IMR-90 (cell line): ENCODE measurements at regions not wholly inside any gene's neighbourhood (a gene's known extent, or its start where the extent isn't known, plus 50 kb on each side); places are given as distances from the start of the nearest gene placed in this dataset.

Experiments used
- ATAC-seq: fragments of 200-7000 bp; cut with Tn5 transposase; 2 replicates; pipeline ENCODE4 v1.9.1; 2020; ENCODE audit warnings: low read depth, mild to moderate bottlenecking, moderate library complexity
- BruUV-seq: library from RNA; stranded (reverse); fragments of 400-500 nt; replicated peaks from 2 replicates; lab custom pipeline; 2021; lab: Mats Ljungman, UMichigan
- CTCF ChIA-PET: fragments of 300-600 bp; formaldehyde crosslinking; extraction: SDS; loops from one replicate; lab custom pipeline; 2021; ENCODE audit warnings: antibody characterized with exemption; lab: Yijun Ruan, JAX
- POLR2A ChIA-PET: fragments of 300-600 bp; sonication (Branson Sonifier 250); formaldehyde crosslinking; loops from one replicate; lab custom pipeline; 2022; ENCODE audit warnings: antibody characterized with exemption; ENCODE audit not compliant: unreplicated experiment; lab: Charles Lee
- DNase-seq: peaks from one replicate; pipeline ENCODE4 v3.0.0; 2013
- H2AFZ ChIP-seq: replicated peaks from 2 replicates; pipeline ENCODE3; 2013; ENCODE audit warnings: low read length, mild to moderate bottlenecking; ENCODE audit not compliant: poor library complexity
- H2AK5ac ChIP-seq: 2 replicates; pipeline ENCODE4 v1.6.1; 2013; ENCODE audit warnings: low read depth, low read length, inconsistent platforms
- H2AK9ac ChIP-seq: replicated peaks from 2 replicates; pipeline ENCODE3; 2013; ENCODE audit warnings: mild to moderate bottlenecking, low read depth, low read length, moderate library complexity; ENCODE audit not compliant: poor library complexity
- H2BK120ac ChIP-seq: 2 replicates; pipeline ENCODE4 v1.6.1; 2013; ENCODE audit warnings: low read depth, low read length, inconsistent platforms
- H2BK15ac ChIP-seq: 3 replicates; pipeline ENCODE4 v1.6.1; 2013; ENCODE audit warnings: low read depth, low read length, inconsistent platforms
- H2BK20ac ChIP-seq: 2 replicates; pipeline ENCODE4 v1.6.1; 2013; ENCODE audit warnings: low read depth, mild to moderate bottlenecking, inconsistent platforms, low read length, moderate library complexity
- H2BK5ac ChIP-seq: 2 replicates; pipeline ENCODE4 v1.6.1; 2013; ENCODE audit warnings: mild to moderate bottlenecking, low read depth, low read length, inconsistent platforms; ENCODE audit not compliant: poor library complexity, severe bottlenecking
- H3K14ac ChIP-seq: replicated peaks from 2 replicates; pipeline ENCODE4 v1.6.1; 2013; ENCODE audit warnings: low read depth, low read length, inconsistent platforms
- H3K18ac ChIP-seq: 2 replicates; pipeline ENCODE4 v1.6.1; 2013; ENCODE audit warnings: low read depth, low read length, control low read depth
- H3K23ac ChIP-seq: 2 replicates; pipeline ENCODE4 v1.6.1; 2013; ENCODE audit warnings: low read depth, low read length, inconsistent platforms
- H3K27ac ChIP-seq: 2 replicates; pipeline ENCODE4 v1.5.1; 2013; ENCODE audit warnings: mild to moderate bottlenecking, control low read depth, low read length; ENCODE audit not compliant: insufficient read depth
- H3K27me3 ChIP-seq: 2 replicates; pipeline ENCODE4 v1.6.1; 2013; ENCODE audit warnings: low read length; ENCODE audit not compliant: control insufficient read depth, insufficient read depth
- H3K36me3 ChIP-seq: 2 replicates; pipeline ENCODE4 v1.6.1; 2013; ENCODE audit warnings: low read length, mixed read lengths; ENCODE audit not compliant: control insufficient read depth, insufficient read depth
- H3K4ac ChIP-seq: 2 replicates; pipeline ENCODE4 v1.6.1; 2013; ENCODE audit warnings: low read depth, low read length, inconsistent platforms
- H3K4me1 ChIP-seq: 2 replicates; pipeline ENCODE4 v1.6.1; 2013; ENCODE audit warnings: low read length, mixed read lengths; ENCODE audit not compliant: control insufficient read depth, insufficient read depth
- H3K4me2 ChIP-seq: 2 replicates; pipeline ENCODE4 v1.6.1; 2013; ENCODE audit warnings: low read depth, mild to moderate bottlenecking, control low read depth, low read length, moderate library complexity
- H3K4me3 ChIP-seq: 2 replicates; pipeline ENCODE4 v1.5.1; 2013; ENCODE audit warnings: low read depth, mild to moderate bottlenecking, control low read depth, low read length, moderate library complexity; ENCODE audit not compliant: insufficient read depth
- H3K56ac ChIP-seq: 2 replicates; pipeline ENCODE4 v1.6.1; 2013; ENCODE audit warnings: low read length, inconsistent platforms; ENCODE audit not compliant: insufficient read depth; ENCODE audit errors: extremely low read depth
- H3K79me1 ChIP-seq, 2 experiments: 2 replicates each; pipeline ENCODE4 v1.6.1; 2013; ENCODE audit warnings: low read length in 2 of 2, inconsistent platforms in 1 of 2, low read depth in 1 of 2
- H3K9ac ChIP-seq: 2 replicates; pipeline ENCODE4 v1.6.1; 2013; ENCODE audit warnings: low read depth, low read length, control low read depth
- H3K9me1 ChIP-seq: 2 replicates; pipeline ENCODE4 v1.6.1; 2013; ENCODE audit warnings: low read length, inconsistent platforms; ENCODE audit not compliant: insufficient read depth
- H3K9me3 ChIP-seq: 2 replicates; pipeline ENCODE4 v1.6.1; 2013; ENCODE audit warnings: low read length; ENCODE audit not compliant: control insufficient read depth, insufficient read depth
- H4K20me1 ChIP-seq: 2 replicates; pipeline ENCODE4 v1.6.1; 2013; ENCODE audit warnings: low read length, inconsistent platforms; ENCODE audit not compliant: insufficient read depth
- H4K5ac ChIP-seq: 2 replicates; pipeline ENCODE4 v1.6.1; 2013; ENCODE audit warnings: mild to moderate bottlenecking, low read depth, low read length, control low read depth
- H4K8ac ChIP-seq, 2 experiments: 2 replicates each; pipeline ENCODE4 v1.6.1; 2013; ENCODE audit warnings: low read depth in 2 of 2, low read length in 2 of 2, control low read depth in 1 of 2, inconsistent platforms in 1 of 2
- H4K91ac ChIP-seq: 2 replicates; pipeline ENCODE4 v1.6.1; 2013; ENCODE audit warnings: low read depth, low read length, inconsistent platforms; ENCODE audit not compliant: insufficient read depth
- CEBPB ChIP-seq: IDR thresholded peaks from 2 replicates; pipeline ENCODE4 v1.6.1; 2012; ENCODE audit warnings: low read depth, low read length, improper control_type of control experiment
- RCOR1 ChIP-seq: IDR thresholded peaks from 2 replicates; pipeline ENCODE4 v1.6.1; 2012; ENCODE audit warnings: mild to moderate bottlenecking, low read length, improper control_type of control experiment; ENCODE audit not compliant: insufficient replicate concordance
- WGBS, 2 experiments: methylation state at CpG; one replicate each; pipeline versions ENCODE4 v1.1.5 to v1.1.7; 2013; ENCODE audit warnings: missing lambda C conversion rate in 2 of 2; ENCODE audit not compliant: insufficient read length in 1 of 2; ENCODE audit errors: extremely low coverage in 2 of 2; 5-methylcytosine and 5-hydroxymethylcytosine counted together
- dilution Hi-C: fragments of 300-500 bp; cut with HindIII; formaldehyde crosslinking; loops from one replicate; pipeline ENCODE4 v1.14.3; 2018; ENCODE audit warnings: low sequenced_read_pairs; ENCODE audit not compliant: unreplicated experiment
- in situ Hi-C: fragments of 300-500 bp; cut with MboI; formaldehyde crosslinking; loops from 3 replicates; pipeline ENCODE4 v1.14.3; 2019; ENCODE audit warnings: low sequenced_read_pairs, inconsistent platforms, mixed read lengths
- intact Hi-C: fragments of 100-400 bp; cut with micrococcal nuclease; formaldehyde crosslinking; loops from 2 replicates; pipeline ENCODE4 v1.10.0; 2022

GRCh38 chr6:113529879-113530278 lies 327.3 kb upstream of the MARCKS start:
- H3K4me1 ChIP-seq, result peaks cover 2% of the 10 kb centered on the region
- H3K56ac ChIP-seq, result no peak overlapping the region
- H2BK5ac ChIP-seq, result no peak overlapping the region
- TF ChIP-seq RCOR1 (no peak), CEBPB (no peak)
- no peak overlapping the region for H4K5ac ChIP-seq
- DNase-seq (no peak), ATAC-seq (no peak)
- no peak overlapping the region for H2BK20ac ChIP-seq
- H3K23ac ChIP-seq, result no peak overlapping the region
- H3K9me3 ChIP-seq, result no peaks in the 10 kb centered on the region
- POLR2A ChIA-PET, result no interaction called here
- H2AFZ ChIP-seq, result no peak overlapping the region
- H2AK5ac ChIP-seq, result no peak overlapping the region
- no peak overlapping the region for H4K8ac ChIP-seq
- H3K18ac ChIP-seq, result no peak overlapping the region
- H4K20me1 ChIP-seq, result no peaks in the 10 kb centered on the region
- H3K79me1 ChIP-seq, result no peaks in the 10 kb centered on the region
- intact Hi-C loops, result no loop called here
- no peak overlapping the region for H3K4me3 ChIP-seq
- H2BK120ac ChIP-seq, result no peak overlapping the region
- no peaks in the 10 kb centered on the region for H3K27me3 ChIP-seq
- H3K4ac ChIP-seq, result no peak overlapping the region
- H3K27ac ChIP-seq, result no peak overlapping the region
- no peak overlapping the region for H3K9ac ChIP-seq
- H3K14ac ChIP-seq, result no peak overlapping the region
- dilution Hi-C loops, result no loop called here
- CTCF ChIA-PET, result interaction anchor here (0.6 kb wide), 1 partner anchor 64 kb away, joined by 3 read pairs; no protein-coding TSS in a partner anchor
- in situ Hi-C loops, result no loop called here
- no TSS peak for BruUV-seq
- WGBS, 2 experiments, result no CpG with 5 or more reads among the region's 1 CpG
- H2AK9ac ChIP-seq, result no peak overlapping the region
- no peak overlapping the region for H3K4me2 ChIP-seq
- no peaks in the 10 kb centered on the region for H3K36me3 ChIP-seq
- H3K9me1 ChIP-seq, result no peaks in the 10 kb centered on the region
- H4K91ac ChIP-seq, result no peak overlapping the region
- H2BK15ac ChIP-seq, result no peak overlapping the region
